Eye (tissue), 1 donor: ENCODE measurements at regions not wholly inside any gene's neighbourhood (a gene's known extent, or its start where the extent isn't known, plus 50 kb on each side); places are given as distances from the start of the nearest gene placed in this dataset.
"Not testable (repeated sequence)": the region's sequence is repeated elsewhere in the genome, so short reads cannot be mapped to it uniquely, and the experiment has no call there.

Source experiments
- DNase-seq: peaks from one replicate; pipeline ENCODE4 v3.0.0-alpha.2; 2015

DNA sequence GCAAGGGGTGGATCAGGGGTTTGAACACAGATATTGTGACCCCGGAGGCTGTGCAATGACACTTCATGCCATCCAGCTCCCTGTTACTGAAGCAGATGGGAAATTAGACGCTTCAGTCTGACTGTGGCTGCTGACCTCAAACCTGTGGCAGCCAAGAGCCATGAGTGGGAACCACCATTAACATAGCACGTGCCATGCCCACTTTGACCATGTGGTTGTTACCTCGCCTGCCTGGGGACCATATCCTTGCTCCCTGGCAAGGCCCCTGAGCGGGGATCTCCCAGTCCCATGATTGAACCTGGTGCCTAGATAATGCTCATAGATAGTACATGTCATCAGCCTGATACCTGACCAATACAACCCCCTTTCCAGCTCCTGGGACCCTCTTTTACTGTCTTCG, 68.9 kb downstream of the CYP26B1 start:
- no peak for DNase-seq

- no peak for DNase-seq
These were observed 69.9 kb downstream of the CYP26B1 start for GRCh38 chr2:72077702-72078169.

DNA sequence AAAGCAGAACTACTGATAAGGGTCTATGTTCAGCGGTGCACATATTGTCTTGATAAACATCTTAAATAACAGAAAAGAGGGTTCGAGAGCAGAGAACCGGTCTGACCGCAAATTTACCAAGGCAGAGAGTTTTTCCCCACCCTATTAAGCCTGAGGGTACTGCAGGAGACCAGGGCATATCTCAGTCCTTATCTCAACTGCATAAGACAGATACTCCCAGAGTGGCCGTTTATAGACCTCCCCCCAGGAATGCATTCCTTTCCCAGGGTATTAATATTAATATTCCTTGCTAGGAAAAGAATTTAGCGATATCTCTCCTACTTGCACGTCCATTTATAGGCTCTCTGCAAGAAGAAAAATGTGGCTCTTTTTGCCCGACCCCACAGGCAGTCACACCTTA, 74.3 kb downstream of the CYP26B1 start:
- DNase-seq = not testable (repeated sequence)

- DNase-seq = not testable (repeated sequence)
These were observed 83.5 kb downstream of the CYP26B1 start for GRCh38 chr2:72064197-72064596.

- no peak for DNase-seq
These were observed 85.3 kb downstream of the CYP26B1 start for GRCh38 chr2:72062336-72062735.

GRCh38 chr2:72057308-72057707, 90.4 kb downstream of the CYP26B1 start:
- DNase-seq = no peak

DNA sequence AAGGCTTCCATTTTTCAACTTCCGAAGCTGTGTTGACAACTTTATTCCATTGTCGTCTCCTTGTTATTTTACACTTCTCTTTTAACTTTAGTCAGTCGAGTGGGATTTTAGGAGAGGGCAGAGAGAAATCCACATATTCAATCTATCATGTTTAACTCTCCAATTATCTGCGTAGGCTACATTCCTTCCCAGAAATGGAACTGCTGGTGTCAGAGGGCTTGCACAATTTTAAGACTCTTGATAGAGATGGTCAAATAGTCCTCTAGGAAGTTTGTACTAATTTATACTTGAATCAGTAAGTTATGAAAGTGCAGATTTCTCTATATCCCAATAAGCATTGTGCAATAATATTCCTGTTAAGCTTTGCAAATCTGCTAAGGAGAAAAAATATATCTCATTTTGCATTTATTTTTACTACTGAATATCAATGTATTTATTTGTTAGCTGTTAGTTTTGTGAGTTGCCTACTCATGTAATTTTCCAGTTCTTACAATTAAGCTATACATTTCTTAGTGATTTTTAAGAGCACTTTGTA, 95.6 kb downstream of the CYP26B1 start:
- no peak for DNase-seq

GRCh38 chr2:72051204-72051603, 96.5 kb downstream of the CYP26B1 start:
- DNase-seq = no peak

DNA sequence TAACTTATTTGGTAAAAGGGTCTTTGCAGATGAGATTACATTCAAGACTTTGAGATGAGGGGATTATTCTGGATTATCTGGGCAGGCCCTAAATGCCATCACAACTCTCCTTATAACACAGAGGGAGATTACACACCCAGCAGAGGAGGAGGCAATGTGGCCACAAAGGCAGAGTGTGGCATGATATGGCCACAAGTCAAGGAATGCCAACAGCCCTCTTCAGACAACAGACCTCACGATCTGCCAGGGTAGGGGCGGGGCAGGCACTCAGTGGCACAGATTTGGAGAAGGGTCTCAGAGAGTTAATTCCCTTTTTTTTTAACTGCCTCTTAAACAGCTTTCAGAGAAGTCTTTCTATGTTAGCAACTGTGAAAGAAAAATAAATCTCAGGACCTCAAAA, 96.9 kb downstream of the CYP26B1 start:
- no peak for DNase-seq

- no peak for DNase-seq
These were observed 98.7 kb downstream of the CYP26B1 start for GRCh38 chr2:72048881-72049477.

- no peak for DNase-seq
These were observed 103.7 kb downstream of the CYP26B1 start for GRCh38 chr2:72043985-72044384.

GRCh38 chr2:72041638-72042111, 106.0 kb downstream of the CYP26B1 start:
- no peak for DNase-seq

DNA sequence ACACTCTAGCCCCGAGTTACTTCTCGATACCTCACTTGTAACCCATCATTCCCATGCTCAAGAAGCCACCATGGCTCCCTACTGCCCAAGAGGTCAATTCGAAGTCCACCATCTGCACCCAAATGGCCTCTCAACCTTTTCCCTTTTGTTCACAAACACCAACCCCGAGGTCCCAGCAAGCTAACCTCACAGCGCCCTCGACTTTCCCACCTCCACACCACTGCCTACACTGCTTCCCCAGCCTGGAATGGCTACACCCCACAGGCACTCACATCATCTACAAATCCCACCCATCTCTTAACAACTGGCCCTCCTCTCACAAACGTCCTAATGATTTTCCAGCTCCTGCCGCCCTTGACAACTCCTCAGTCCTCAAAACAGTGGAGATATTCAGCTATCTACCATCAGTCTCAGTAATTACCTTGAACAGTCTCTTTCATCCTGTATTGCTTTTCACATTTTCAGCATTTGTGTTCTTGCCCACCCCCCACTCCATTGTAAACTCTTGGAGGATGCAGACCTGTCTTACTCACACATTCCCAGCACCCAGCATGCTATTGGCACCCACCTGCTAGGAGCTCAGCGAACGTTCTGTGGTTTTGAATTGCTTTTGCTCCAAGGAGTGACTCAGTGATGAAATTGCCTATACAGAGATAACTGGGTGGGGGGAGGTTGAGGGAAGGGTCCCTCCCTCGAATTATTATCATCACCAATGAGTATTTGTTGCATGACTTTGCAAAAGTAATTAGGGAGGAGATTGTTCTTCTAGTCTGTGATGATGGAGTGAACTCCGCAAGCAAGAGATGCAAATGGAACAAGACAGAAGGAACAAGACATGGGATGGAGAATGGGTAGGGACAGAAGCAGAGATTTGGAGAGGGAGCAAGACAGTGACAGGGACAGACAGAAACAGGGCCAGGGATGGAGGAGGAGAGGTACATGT, 106.8 kb downstream of the CYP26B1 start:
- DNase-seq = no peak

GRCh38 chr2:72038524-72038923, 109.1 kb downstream of the CYP26B1 start:
- DNase-seq = no peak

- no peak for DNase-seq
These were observed 110.4 kb downstream of the CYP26B1 start for GRCh38 chr2:72037261-72037666.

- DNase-seq = no peak
These were observed 111.1 kb downstream of the CYP26B1 start for GRCh38 chr2:72036595-72036994.

DNA sequence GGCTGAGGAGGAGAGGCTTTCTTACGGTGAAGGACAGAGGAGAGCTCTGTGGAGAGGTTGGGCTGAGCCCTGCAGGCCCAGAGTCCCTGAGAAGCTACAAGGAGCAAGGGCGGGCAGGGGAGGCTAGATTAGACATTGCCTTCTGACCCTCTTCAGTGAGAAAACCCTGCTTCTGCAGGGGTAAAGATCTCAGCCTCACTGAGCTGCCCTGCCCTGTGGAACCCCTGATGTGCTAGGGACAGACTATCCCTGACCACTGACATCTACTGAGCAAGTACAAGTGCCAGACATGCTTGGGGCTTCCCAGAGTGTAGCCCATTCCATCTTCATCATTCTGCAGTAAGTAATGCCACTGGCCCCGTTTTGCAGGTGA, 111.5 kb downstream of the CYP26B1 start:
- no peak for DNase-seq

GRCh38 chr2:72035518-72036172, 112.0 kb downstream of the CYP26B1 start:
- DNase-seq = no peak

DNA sequence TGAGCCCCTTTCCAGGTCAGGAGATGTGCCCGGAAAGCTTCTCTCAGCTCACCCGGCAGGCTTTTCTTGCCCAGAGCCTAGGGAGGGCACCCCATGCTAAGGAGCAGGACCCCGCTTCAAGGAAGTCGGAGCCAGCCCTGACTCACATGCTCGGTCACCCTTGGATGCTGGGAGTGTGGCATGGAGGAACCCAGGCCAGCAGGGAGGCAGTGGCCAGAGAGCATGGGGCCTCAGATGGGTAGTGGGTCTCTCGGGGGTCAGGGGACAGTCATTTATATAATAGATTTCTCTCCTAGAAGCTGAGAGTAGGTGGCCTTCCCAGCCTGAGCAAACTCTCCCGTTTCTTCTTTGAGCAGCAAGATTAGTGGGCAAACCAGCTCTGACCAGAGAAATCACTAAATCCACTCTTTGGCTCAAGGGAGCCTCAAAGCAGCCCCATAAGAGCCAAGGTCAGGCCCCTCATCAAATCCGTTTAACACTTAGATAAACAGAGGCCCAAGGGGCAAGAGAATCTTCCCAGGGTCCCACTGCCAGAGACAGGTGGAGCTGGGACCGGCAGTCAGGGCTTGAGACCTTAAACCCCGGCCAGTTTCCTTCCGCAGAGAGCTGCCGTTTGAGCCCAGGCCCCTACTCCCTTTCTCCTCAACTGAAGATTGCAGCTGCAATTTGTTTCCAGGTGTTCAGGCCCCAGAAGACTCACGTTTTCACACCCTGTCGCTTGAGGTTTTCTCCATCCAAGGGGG, 113.1 kb downstream of the CYP26B1 start:
- no peak for DNase-seq

DNA sequence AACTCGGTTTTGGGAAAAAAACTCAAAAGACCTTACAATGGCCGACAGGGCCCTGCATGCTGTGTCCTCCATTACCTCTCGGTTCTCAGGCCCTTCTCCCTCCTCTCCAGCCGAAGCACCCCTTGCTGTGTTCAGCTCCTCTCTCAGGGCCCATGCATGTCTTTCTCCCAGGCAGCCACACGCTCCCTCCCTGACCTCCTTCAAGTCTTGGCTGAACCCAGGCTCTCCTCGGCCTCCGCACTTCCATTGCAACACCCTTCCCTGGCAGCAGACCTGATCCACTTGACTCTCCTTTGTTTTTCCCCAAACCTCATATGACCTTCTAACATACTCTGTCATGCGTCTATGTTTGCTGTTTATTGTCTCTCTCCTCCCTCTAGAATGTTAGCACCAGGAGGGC, 114.0 kb downstream of the CYP26B1 start:
- no peak for DNase-seq

- DNase-seq = no peak
These were observed 115.1 kb downstream of the CYP26B1 start for GRCh38 chr2:72032481-72033041.
